H9 (cell line): ENCODE measurements at regions not wholly inside any gene's neighbourhood (a gene's known extent, or its start where the extent isn't known, plus 50 kb on each side); places are given as distances from the start of the nearest gene placed in this dataset.

ENCODE experiments used
- DNase-seq: peaks from one replicate; pipeline ENCODE4 v3.0.0-alpha.2; 2017
- H2AFZ ChIP-seq: one replicate; pipeline ENCODE4 v1.6.1; 2013; ENCODE audit warnings: mild to moderate bottlenecking, low read length, control low read depth, moderate library complexity
- H2AK5ac ChIP-seq: 2 replicates; pipeline ENCODE4 v1.6.1; 2013; ENCODE audit warnings: low read length, control low read depth, mixed read lengths; ENCODE audit not compliant: insufficient read length
- H2BK120ac ChIP-seq: one replicate; pipeline ENCODE4 v1.6.1; 2013; ENCODE audit warnings: low read depth, mild to moderate bottlenecking, low read length, control low read depth, inconsistent platforms; ENCODE audit not compliant: poor library complexity, severe bottlenecking
- H2BK12ac ChIP-seq: 2 replicates; pipeline ENCODE4 v1.6.1; 2013; ENCODE audit warnings: low read length, control low read depth, mixed read lengths, low read depth; ENCODE audit not compliant: insufficient read length
- H2BK15ac ChIP-seq: 2 replicates; pipeline ENCODE4 v1.6.1; 2013; ENCODE audit warnings: low read depth, low read length, control low read depth
- H2BK20ac ChIP-seq: one replicate; pipeline ENCODE4 v1.6.1; 2013; ENCODE audit warnings: low read depth, mild to moderate bottlenecking, low read length, control low read depth, inconsistent platforms; ENCODE audit not compliant: poor library complexity, severe bottlenecking
- H2BK5ac ChIP-seq: 2 replicates; pipeline ENCODE4 v1.6.1; 2013; ENCODE audit warnings: low read length, control low read depth, mixed read lengths; ENCODE audit not compliant: insufficient read length
- H3K14ac ChIP-seq: 2 replicates; pipeline ENCODE4 v1.6.1; 2013; ENCODE audit warnings: low read length, control low read depth; ENCODE audit not compliant: insufficient read depth
- H3K18ac ChIP-seq: 2 replicates; pipeline ENCODE4 v1.6.1; 2013; ENCODE audit warnings: low read depth, mild to moderate bottlenecking, mixed read lengths, low read length, control low read depth; ENCODE audit not compliant: insufficient read length
- H3K23ac ChIP-seq: 2 replicates; pipeline ENCODE4 v1.6.1; 2013; ENCODE audit warnings: low read length, control low read depth, mixed read lengths, low read depth; ENCODE audit not compliant: insufficient read length
- H3K23me2 ChIP-seq: 2 replicates; pipeline ENCODE4 v1.6.1; 2013; ENCODE audit warnings: low read depth, mild to moderate bottlenecking, mixed read lengths, low read length, control low read depth; ENCODE audit not compliant: insufficient read length, poor library complexity, severe bottlenecking
- H3K27ac ChIP-seq: 2 replicates; pipeline ENCODE4 v1.5.1; 2013; ENCODE audit warnings: low read length, control low read depth, mixed read lengths, low read depth; ENCODE audit not compliant: insufficient read length
- H3K27me3 ChIP-seq: 2 replicates; pipeline ENCODE4 v1.6.1; 2013; ENCODE audit warnings: low read length, control low read depth, inconsistent platforms; ENCODE audit not compliant: insufficient read depth
- H3K4ac ChIP-seq: 2 replicates; pipeline ENCODE4 v1.6.1; 2013; ENCODE audit warnings: low read depth, mild to moderate bottlenecking, control low read depth, inconsistent platforms, low read length, moderate library complexity
- H3K4me1 ChIP-seq: 2 replicates; pipeline ENCODE4 v1.6.1; 2013; ENCODE audit warnings: low read length, control low read depth, inconsistent platforms; ENCODE audit not compliant: insufficient read depth
- H3K4me2 ChIP-seq: 2 replicates; pipeline ENCODE4 v1.6.1; 2013; ENCODE audit warnings: low read length, control low read depth, mixed read lengths; ENCODE audit not compliant: insufficient read length, insufficient read depth
- H3K56ac ChIP-seq: 2 replicates; pipeline ENCODE4 v1.6.1; 2013; ENCODE audit warnings: low read depth, mild to moderate bottlenecking, mixed read lengths, low read length, control low read depth; ENCODE audit not compliant: insufficient read length
- H3K79me1 ChIP-seq: 2 replicates; pipeline ENCODE4 v1.6.1; 2013; ENCODE audit warnings: low read depth, mild to moderate bottlenecking, moderate library complexity, low read length, control low read depth, inconsistent platforms; ENCODE audit not compliant: insufficient read depth, poor library complexity, severe bottlenecking
- H3K79me2 ChIP-seq: 2 replicates; pipeline ENCODE4 v1.6.1; 2013; ENCODE audit warnings: low read length, control low read depth, inconsistent platforms; ENCODE audit not compliant: insufficient read depth
- H3K9ac ChIP-seq: 2 replicates; pipeline ENCODE4 v1.6.1; 2013; ENCODE audit warnings: low read length, control low read depth, mixed read lengths; ENCODE audit not compliant: insufficient read length; ENCODE audit errors: extremely low read depth
- H3K9me3 ChIP-seq: one replicate; pipeline ENCODE4 v1.6.1; 2013; ENCODE audit warnings: low read depth, low read length, inconsistent platforms; ENCODE audit not compliant: control insufficient read depth
- H3T11ph ChIP-seq: one replicate; pipeline ENCODE4 v1.6.1; 2013; ENCODE audit warnings: mild to moderate bottlenecking, low read length, control low read depth, inconsistent platforms
- H4K20me1 ChIP-seq: one replicate; pipeline ENCODE4 v1.6.1; 2013; ENCODE audit not compliant: control insufficient read depth, insufficient read length, insufficient read depth
- H4K5ac ChIP-seq: 2 replicates; pipeline ENCODE4 v1.6.1; 2013; ENCODE audit warnings: low read depth, mild to moderate bottlenecking, mixed read lengths, low read length, control low read depth; ENCODE audit not compliant: insufficient read length
- H4K8ac ChIP-seq: replicated peaks from 2 replicates; pipeline ENCODE4 v1.6.1; 2013; ENCODE audit warnings: low read length, control low read depth, mixed read lengths, low read depth; ENCODE audit not compliant: insufficient read length
- H4K91ac ChIP-seq: 2 replicates; pipeline ENCODE4 v1.6.1; 2013; ENCODE audit warnings: low read depth, mild to moderate bottlenecking, moderate library complexity, mixed read lengths, low read length, control low read depth; ENCODE audit not compliant: insufficient read length
- H3K27ac Mint-ChIP-seq, 3 experiments: 2 replicates in 2 of 3; 3 replicates in 1 of 3; pipeline ENCODE4 v1.8.0; 2020 to 2021; ENCODE audit warnings: mixed read lengths in 3 of 3, mild to moderate bottlenecking in 1 of 3, moderate library complexity in 1 of 3
- H3K27me3 Mint-ChIP-seq: 2 replicates; pipeline ENCODE4 v1.8.0; 2021; ENCODE audit warnings: low read depth, mild to moderate bottlenecking, moderate library complexity, mixed read lengths
- H3K36me3 Mint-ChIP-seq, 3 experiments: 2 replicates in 2 of 3; 3 replicates in 1 of 3; pipeline ENCODE4 v1.8.0; 2020 to 2021; ENCODE audit warnings: low read depth in 3 of 3, mixed read lengths in 3 of 3; ENCODE audit not compliant: insufficient read depth in 1 of 3
- H3K4me1 Mint-ChIP-seq, 2 experiments: 2 replicates each; pipeline ENCODE4 v1.8.0; 2020; ENCODE audit warnings: mixed read lengths in 2 of 2
- H3K4me3 Mint-ChIP-seq, 2 experiments: 2 replicates in 1 of 2; 3 replicates in 1 of 2; pipeline ENCODE4 v1.8.0; 2020 to 2021; ENCODE audit warnings: mild to moderate bottlenecking in 2 of 2, mixed read lengths in 2 of 2, moderate library complexity in 1 of 2
- H3K9me3 Mint-ChIP-seq, 2 experiments: 2 replicates in 1 of 2; 3 replicates in 1 of 2; pipeline ENCODE4 v1.8.0; 2020; ENCODE audit warnings: mild to moderate bottlenecking in 2 of 2, mixed read lengths in 2 of 2, moderate library complexity in 1 of 2
- CTCF ChIP-seq: fragments of 200-600 bp; sonication (generic); conservative IDR thresholded peaks from 3 replicates; pipeline ENCODE4 v1.8.0; 2021; ENCODE audit warnings: antibody characterized with exemption, mild to moderate bottlenecking
- WGBS: extraction: QIAGEN DNeasy Blood & Tissue Kit; methylation state at CpG from one replicate; pipeline ENCODE4 v1.1.7; 2013; ENCODE audit warnings: missing lambda C conversion rate, low lambda C conversion rate, mixed read lengths; ENCODE audit not compliant: insufficient read length; ENCODE audit errors: extremely low coverage; 5-methylcytosine and 5-hydroxymethylcytosine counted together

- H2BK120ac ChIP-seq, result no peak overlapping the region
- H3K9me3 Mint-ChIP-seq, result peaks cover 0 to 2% of the 10 kb centered on the region in 2 experiments; a peak in 1 of 5 replicates
- no peak overlapping the region for H3K4me2 ChIP-seq
- H3K79me2 ChIP-seq, result no peaks in the 10 kb centered on the region
- H2BK12ac ChIP-seq, result no peak overlapping the region
- H3K56ac ChIP-seq, result no peak overlapping the region
- H3K4me1 ChIP-seq, result peaks cover 22% of the 10 kb centered on the region
- no peak overlapping the region for H3T11ph ChIP-seq
- H3K4me1 Mint-ChIP-seq, result peaks cover 56 to 57% of the 10 kb centered on the region in 2 experiments
- no peak overlapping the region for H2BK20ac ChIP-seq
- no peak for TF ChIP-seq CTCF
- no peak overlapping the region for H2AFZ ChIP-seq
- H4K20me1 ChIP-seq, result no peaks in the 10 kb centered on the region
- H3K9ac ChIP-seq, result no peak overlapping the region
- H4K91ac ChIP-seq, result no peak overlapping the region
- no peak for DNase-seq
- H4K5ac ChIP-seq, result no peak overlapping the region
- H3K27ac ChIP-seq, result no peak overlapping the region
- H3K14ac ChIP-seq, result no peak overlapping the region
- H3K79me1 ChIP-seq, result no peaks in the 10 kb centered on the region
- peaks cover 21% of the 10 kb centered on the region for H3K27me3 Mint-ChIP-seq
- H3K36me3 Mint-ChIP-seq, result peaks cover 0 to 3% (median 0%) of the 10 kb centered on the region in 3 experiments; a peak in 2 of 7 replicates
- no peak overlapping the region for H2BK15ac ChIP-seq
- peak overlapping the region in 2 of 3 experiments; percentile 28 to 69; a peak in 3 of 7 replicates for H3K27ac Mint-ChIP-seq
- no peaks in the 10 kb centered on the region for H3K27me3 ChIP-seq
- no peak overlapping the region for H3K4me3 Mint-ChIP-seq
- H3K23ac ChIP-seq, result no peak overlapping the region
- no peak overlapping the region for H3K4ac ChIP-seq
- H2BK5ac ChIP-seq, result no peak overlapping the region
- no peak overlapping the region for H2AK5ac ChIP-seq
- H3K23me2 ChIP-seq, result peaks cover 3% of the 10 kb centered on the region
- no peak overlapping the region for H4K8ac ChIP-seq
- WGBS, result no CpG with 5 or more reads among the region's 3 CpGs
- H3K18ac ChIP-seq, result peak overlapping the region; percentile 41
- H3K9me3 ChIP-seq, result no peaks in the 10 kb centered on the region
Measured at GRCh38 chr7:69105092-69105491, 493.2 kb upstream of the AUTS2 start.
